IMR-90 (cell line): ENCODE measurements at regions not wholly inside any gene's neighbourhood (a gene's known extent, or its start where the extent isn't known, plus 50 kb on each side); places are given as distances from the start of the nearest gene placed in this dataset.

ENCODE experiments used
- ATAC-seq: fragments of 200-7000 bp; cut with Tn5 transposase; 2 replicates; pipeline ENCODE4 v1.9.1; 2020; ENCODE audit warnings: low read depth, mild to moderate bottlenecking, moderate library complexity
- BruUV-seq: library from RNA; stranded (reverse); fragments of 400-500 nt; replicated peaks from 2 replicates; lab custom pipeline; 2021; lab: Mats Ljungman, UMichigan
- CTCF ChIA-PET: fragments of 300-600 bp; formaldehyde crosslinking; extraction: SDS; loops from one replicate; lab custom pipeline; 2021; ENCODE audit warnings: antibody characterized with exemption; lab: Yijun Ruan, JAX
- POLR2A ChIA-PET: fragments of 300-600 bp; sonication (Branson Sonifier 250); formaldehyde crosslinking; loops from one replicate; lab custom pipeline; 2022; ENCODE audit warnings: antibody characterized with exemption; ENCODE audit not compliant: unreplicated experiment; lab: Charles Lee
- DNase-seq: peaks from one replicate; pipeline ENCODE4 v3.0.0; 2013
- H2AFZ ChIP-seq: replicated peaks from 2 replicates; pipeline ENCODE3; 2013; ENCODE audit warnings: low read length, mild to moderate bottlenecking; ENCODE audit not compliant: poor library complexity
- H2AK5ac ChIP-seq: 2 replicates; pipeline ENCODE4 v1.6.1; 2013; ENCODE audit warnings: low read depth, low read length, inconsistent platforms
- H2AK9ac ChIP-seq: replicated peaks from 2 replicates; pipeline ENCODE3; 2013; ENCODE audit warnings: mild to moderate bottlenecking, low read depth, low read length, moderate library complexity; ENCODE audit not compliant: poor library complexity
- H2BK120ac ChIP-seq: 2 replicates; pipeline ENCODE4 v1.6.1; 2013; ENCODE audit warnings: low read depth, low read length, inconsistent platforms
- H2BK15ac ChIP-seq: 3 replicates; pipeline ENCODE4 v1.6.1; 2013; ENCODE audit warnings: low read depth, low read length, inconsistent platforms
- H2BK20ac ChIP-seq: 2 replicates; pipeline ENCODE4 v1.6.1; 2013; ENCODE audit warnings: low read depth, mild to moderate bottlenecking, inconsistent platforms, low read length, moderate library complexity
- H2BK5ac ChIP-seq: 2 replicates; pipeline ENCODE4 v1.6.1; 2013; ENCODE audit warnings: mild to moderate bottlenecking, low read depth, low read length, inconsistent platforms; ENCODE audit not compliant: poor library complexity, severe bottlenecking
- H3K14ac ChIP-seq: replicated peaks from 2 replicates; pipeline ENCODE4 v1.6.1; 2013; ENCODE audit warnings: low read depth, low read length, inconsistent platforms
- H3K18ac ChIP-seq: 2 replicates; pipeline ENCODE4 v1.6.1; 2013; ENCODE audit warnings: low read depth, low read length, control low read depth
- H3K23ac ChIP-seq: 2 replicates; pipeline ENCODE4 v1.6.1; 2013; ENCODE audit warnings: low read depth, low read length, inconsistent platforms
- H3K27ac ChIP-seq: 2 replicates; pipeline ENCODE4 v1.5.1; 2013; ENCODE audit warnings: mild to moderate bottlenecking, control low read depth, low read length; ENCODE audit not compliant: insufficient read depth
- H3K27me3 ChIP-seq: 2 replicates; pipeline ENCODE4 v1.6.1; 2013; ENCODE audit warnings: low read length; ENCODE audit not compliant: control insufficient read depth, insufficient read depth
- H3K36me3 ChIP-seq: 2 replicates; pipeline ENCODE4 v1.6.1; 2013; ENCODE audit warnings: low read length, mixed read lengths; ENCODE audit not compliant: control insufficient read depth, insufficient read depth
- H3K4ac ChIP-seq: 2 replicates; pipeline ENCODE4 v1.6.1; 2013; ENCODE audit warnings: low read depth, low read length, inconsistent platforms
- H3K4me1 ChIP-seq: 2 replicates; pipeline ENCODE4 v1.6.1; 2013; ENCODE audit warnings: low read length, mixed read lengths; ENCODE audit not compliant: control insufficient read depth, insufficient read depth
- H3K4me2 ChIP-seq: 2 replicates; pipeline ENCODE4 v1.6.1; 2013; ENCODE audit warnings: low read depth, mild to moderate bottlenecking, control low read depth, low read length, moderate library complexity
- H3K4me3 ChIP-seq: 2 replicates; pipeline ENCODE4 v1.5.1; 2013; ENCODE audit warnings: low read depth, mild to moderate bottlenecking, control low read depth, low read length, moderate library complexity; ENCODE audit not compliant: insufficient read depth
- H3K56ac ChIP-seq: 2 replicates; pipeline ENCODE4 v1.6.1; 2013; ENCODE audit warnings: low read length, inconsistent platforms; ENCODE audit not compliant: insufficient read depth; ENCODE audit errors: extremely low read depth
- H3K79me1 ChIP-seq, 2 experiments: 2 replicates each; pipeline ENCODE4 v1.6.1; 2013; ENCODE audit warnings: low read length in 2 of 2, inconsistent platforms in 1 of 2, low read depth in 1 of 2
- H3K9ac ChIP-seq: 2 replicates; pipeline ENCODE4 v1.6.1; 2013; ENCODE audit warnings: low read depth, low read length, control low read depth
- H3K9me1 ChIP-seq: 2 replicates; pipeline ENCODE4 v1.6.1; 2013; ENCODE audit warnings: low read length, inconsistent platforms; ENCODE audit not compliant: insufficient read depth
- H3K9me3 ChIP-seq: 2 replicates; pipeline ENCODE4 v1.6.1; 2013; ENCODE audit warnings: low read length; ENCODE audit not compliant: control insufficient read depth, insufficient read depth
- H4K20me1 ChIP-seq: 2 replicates; pipeline ENCODE4 v1.6.1; 2013; ENCODE audit warnings: low read length, inconsistent platforms; ENCODE audit not compliant: insufficient read depth
- H4K5ac ChIP-seq: 2 replicates; pipeline ENCODE4 v1.6.1; 2013; ENCODE audit warnings: mild to moderate bottlenecking, low read depth, low read length, control low read depth
- H4K8ac ChIP-seq, 2 experiments: 2 replicates each; pipeline ENCODE4 v1.6.1; 2013; ENCODE audit warnings: low read depth in 2 of 2, low read length in 2 of 2, control low read depth in 1 of 2, inconsistent platforms in 1 of 2
- H4K91ac ChIP-seq: 2 replicates; pipeline ENCODE4 v1.6.1; 2013; ENCODE audit warnings: low read depth, low read length, inconsistent platforms; ENCODE audit not compliant: insufficient read depth
- FOS ChIP-seq: fragments of 150-350 bp; IDR thresholded peaks from 2 replicates; pipeline ENCODE4 v1.6.1; 2016; ENCODE audit warnings: low read depth, low read length
- MAZ ChIP-seq: IDR thresholded peaks from 2 replicates; pipeline ENCODE4 v1.6.1; 2012; ENCODE audit warnings: low read depth, mild to moderate bottlenecking, low read length, improper control_type of control experiment, moderate library complexity, borderline replicate concordance
- RAD21 ChIP-seq: IDR thresholded peaks from 2 replicates; pipeline ENCODE4 v1.6.1; 2012; ENCODE audit warnings: low read length, improper control_type of control experiment
- SMC3 ChIP-seq: fragments of 150-350 bp; IDR thresholded peaks from 2 replicates; pipeline ENCODE4 v1.6.1; 2016; ENCODE audit warnings: low read depth, mild to moderate bottlenecking, antibody characterized with exemption, low read length, moderate library complexity
- WGBS, 2 experiments: methylation state at CpG; one replicate each; pipeline versions ENCODE4 v1.1.5 to v1.1.7; 2013; ENCODE audit warnings: missing lambda C conversion rate in 2 of 2; ENCODE audit not compliant: insufficient read length in 1 of 2; ENCODE audit errors: extremely low coverage in 2 of 2; 5-methylcytosine and 5-hydroxymethylcytosine counted together
- dilution Hi-C: fragments of 300-500 bp; cut with HindIII; formaldehyde crosslinking; loops from one replicate; pipeline ENCODE4 v1.14.3; 2018; ENCODE audit warnings: low sequenced_read_pairs; ENCODE audit not compliant: unreplicated experiment
- in situ Hi-C: fragments of 300-500 bp; cut with MboI; formaldehyde crosslinking; loops from 3 replicates; pipeline ENCODE4 v1.14.3; 2019; ENCODE audit warnings: low sequenced_read_pairs, inconsistent platforms, mixed read lengths
- intact Hi-C: fragments of 100-400 bp; cut with micrococcal nuclease; formaldehyde crosslinking; loops from 2 replicates; pipeline ENCODE4 v1.10.0; 2022
- TF ChIP-seq, protein P1 (sequence below): conservative IDR thresholded peaks from 2 replicates; pipeline ENCODE4 v1.5.1; 2012; ENCODE audit warnings: mild to moderate bottlenecking, low read depth, low read length, improper control_type of control experiment

DNA sequence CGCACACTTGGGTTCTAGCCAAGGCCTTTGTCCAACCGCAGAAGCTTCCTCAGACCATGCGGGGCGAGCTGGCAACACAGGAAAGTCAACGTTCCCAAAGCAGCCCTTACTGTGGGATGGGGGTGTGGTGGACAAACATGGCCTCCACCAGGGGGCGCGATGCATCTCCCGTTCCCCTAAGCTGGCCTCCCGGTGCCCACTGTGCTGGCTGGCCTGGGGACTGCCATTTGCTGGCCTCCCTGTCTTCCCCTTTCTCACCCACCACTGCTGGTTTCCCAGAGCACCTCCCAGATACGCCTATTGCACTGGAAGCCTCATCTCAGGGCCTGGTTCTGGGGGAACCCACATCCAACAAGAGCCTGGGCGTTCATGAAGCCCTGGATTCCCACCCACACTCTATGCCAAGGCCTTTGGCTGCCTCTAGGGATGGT, 145.3 kb downstream of the IRF8 start:
- TF ChIP-seq MAZ (peak; percentile 16; the same call in 1 of the 2 replicates), FOS (no peak), SMC3 (peak; percentile 77), RAD21 (peak; percentile 73)
- TF ChIP-seq, protein P1, sequence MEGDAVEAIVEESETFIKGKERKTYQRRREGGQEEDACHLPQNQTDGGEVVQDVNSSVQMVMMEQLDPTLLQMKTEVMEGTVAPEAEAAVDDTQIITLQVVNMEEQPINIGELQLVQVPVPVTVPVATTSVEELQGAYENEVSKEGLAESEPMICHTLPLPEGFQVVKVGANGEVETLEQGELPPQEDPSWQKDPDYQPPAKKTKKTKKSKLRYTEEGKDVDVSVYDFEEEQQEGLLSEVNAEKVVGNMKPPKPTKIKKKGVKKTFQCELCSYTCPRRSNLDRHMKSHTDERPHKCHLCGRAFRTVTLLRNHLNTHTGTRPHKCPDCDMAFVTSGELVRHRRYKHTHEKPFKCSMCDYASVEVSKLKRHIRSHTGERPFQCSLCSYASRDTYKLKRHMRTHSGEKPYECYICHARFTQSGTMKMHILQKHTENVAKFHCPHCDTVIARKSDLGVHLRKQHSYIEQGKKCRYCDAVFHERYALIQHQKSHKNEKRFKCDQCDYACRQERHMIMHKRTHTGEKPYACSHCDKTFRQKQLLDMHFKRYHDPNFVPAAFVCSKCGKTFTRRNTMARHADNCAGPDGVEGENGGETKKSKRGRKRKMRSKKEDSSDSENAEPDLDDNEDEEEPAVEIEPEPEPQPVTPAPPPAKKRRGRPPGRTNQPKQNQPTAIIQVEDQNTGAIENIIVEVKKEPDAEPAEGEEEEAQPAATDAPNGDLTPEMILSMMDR: peak; percentile 70
- no peak overlapping the region for H2BK5ac ChIP-seq
- peak overlapping the region; percentile 36 for H2BK120ac ChIP-seq
- ChIA-PET POLR2A (no interaction called here), CTCF (interaction anchor here (1.0 to 2.0 kb wide), 2 partner anchors 29 to 474 kb away, joined by 3 to 4 read pairs; no protein-coding TSS in a partner anchor)
- no peak overlapping the region for H2AK5ac ChIP-seq
- no peak overlapping the region for H3K14ac ChIP-seq
- H3K27me3 ChIP-seq: peaks cover 64% of the 10 kb centered on the region
- H3K4me3 ChIP-seq: no peak overlapping the region
- H3K27ac ChIP-seq: no peak overlapping the region
- H3K4ac ChIP-seq: peak overlapping the region; percentile 20
- WGBS, 2 experiments: 52% methylated on average over 3 of the region's 11 CpGs; no CpG with 5 or more reads in 1 of the 2 experiments
- no peak overlapping the region for H3K18ac ChIP-seq
- H2BK20ac ChIP-seq: peak overlapping the region; percentile 38; the same call in 1 of the 2 replicates
- peak; percentile 64 for DNase-seq
- intact Hi-C loops (loop anchor here (1.0 kb wide), 1 partner anchor 476 kb away; no protein-coding TSS in a partner anchor), dilution Hi-C loops (no loop called here), in situ Hi-C loops (no loop called here)
- H4K8ac ChIP-seq: no peak overlapping the region
- H3K9me3 ChIP-seq: no peaks in the 10 kb centered on the region
- no peak overlapping the region for H4K5ac ChIP-seq
- peak; percentile 91 for ATAC-seq
- H2BK15ac ChIP-seq: no peak overlapping the region
- BruUV-seq: no TSS peak
- peak overlapping the region; percentile 26 for H4K91ac ChIP-seq
- H3K56ac ChIP-seq: no peak overlapping the region
- no peak overlapping the region for H3K9ac ChIP-seq
- peak overlapping the region; percentile 23 for H2AK9ac ChIP-seq
- no peaks in the 10 kb centered on the region; the same call in 1 of the 2 replicates for H3K4me1 ChIP-seq
- no peaks in the 10 kb centered on the region for H3K79me1 ChIP-seq
- H4K20me1 ChIP-seq: no peaks in the 10 kb centered on the region
- H3K9me1 ChIP-seq: no peaks in the 10 kb centered on the region; the same call in 1 of the 2 replicates
- H3K36me3 ChIP-seq: no peaks in the 10 kb centered on the region
- no peak overlapping the region for H3K23ac ChIP-seq
- peak overlapping the region; percentile 16 for H2AFZ ChIP-seq
- H3K4me2 ChIP-seq: no peak overlapping the region
